ENCODE measurements at regions not wholly inside any gene's neighbourhood (a gene's known extent, or its start where the extent isn't known, plus 50 kb on each side); places are given as distances from the start of the nearest gene placed in this dataset.
A peak's percentile ranks its signal among the peaks of the same experiment; 100 is the strongest.

DNA sequence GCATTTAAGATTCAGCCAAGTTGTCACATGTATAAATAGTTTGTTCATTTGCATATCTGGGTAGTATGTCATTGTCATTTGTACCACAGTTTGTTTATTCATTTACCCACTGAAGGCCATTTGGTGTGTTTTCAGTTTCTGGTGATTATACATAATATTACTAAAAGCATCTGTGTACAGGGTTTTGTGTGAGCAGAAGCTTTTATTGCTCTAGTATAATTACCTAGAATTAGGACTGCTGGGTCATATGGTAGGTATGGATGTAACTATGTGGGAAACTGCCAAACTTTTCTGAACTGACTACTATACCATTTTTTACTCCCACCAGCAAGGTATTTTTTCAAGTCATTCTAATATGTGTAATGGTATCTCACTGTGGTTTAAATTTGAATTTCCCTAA is 584.0 kb upstream of the GHITM start:
- no peak for DNase-seq
- TF ChIP-seq CTCF (IDR thresholded peaks at IDR 0.05; ENCODE audit: low read depth, low read length): no peak
- H3K4me3 ChIP-seq (ENCODE audit: low read depth, low read length): no peak overlapping the region

DNA sequence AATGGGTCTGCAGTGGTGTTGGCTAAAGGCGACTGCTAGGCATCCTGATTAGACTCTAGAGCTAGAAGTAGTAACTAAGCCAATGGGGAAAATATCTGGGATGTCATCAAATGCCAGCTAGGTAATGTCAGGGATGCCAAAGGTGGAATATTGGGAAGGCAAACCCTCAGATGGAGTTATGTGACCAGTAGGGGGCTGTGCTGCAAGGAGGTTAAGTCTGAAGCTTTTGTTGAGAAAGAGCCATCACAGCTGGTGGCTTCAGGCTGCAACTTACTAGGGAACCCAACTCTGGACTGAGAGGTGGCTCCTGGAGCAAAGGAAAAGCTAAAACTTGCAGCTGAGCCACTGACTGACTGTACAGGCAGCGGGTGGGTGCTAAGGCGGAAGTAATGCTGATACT is 576.9 kb upstream of the GHITM start:
- no peaks in the 10 kb centered on the region for H3K27me3 ChIP-seq (ENCODE audit: insufficient read depth, low read depth, severe bottlenecking)
- no peak for DNase-seq
- peak; percentile 19; the same call in 1 of the 2 replicates for TF ChIP-seq CTCF (IDR thresholded peaks at IDR 0.05; ENCODE audit: low read depth, low read length)
- H3K27ac ChIP-seq: no peak overlapping the region
- no peaks in the 10 kb centered on the region for H3K9me3 ChIP-seq (ENCODE audit: severe bottlenecking)
- H3K36me3 ChIP-seq: no peaks in the 10 kb centered on the region
- H3K4me3 ChIP-seq (ENCODE audit: low read depth, low read length): no peak overlapping the region

More for the DNA sequence above, 584.0 kb upstream of the GHITM start:
- H3K9me3 ChIP-seq (ENCODE audit: severe bottlenecking): no peaks in the 10 kb centered on the region
- H3K36me3 ChIP-seq: no peaks in the 10 kb centered on the region
- H3K27me3 ChIP-seq (ENCODE audit: insufficient read depth, low read depth, severe bottlenecking): no peaks in the 10 kb centered on the region
- no peak overlapping the region for H3K27ac ChIP-seq

- Histone ChIP-seq H3K27me3 (ENCODE audit: insufficient read depth, low read depth, severe bottlenecking) (no peaks in the 10 kb centered on the region), H3K4me3 (ENCODE audit: low read depth, low read length) (no peak overlapping the region), H3K9me3 (ENCODE audit: severe bottlenecking) (no peaks in the 10 kb centered on the region), H3K36me3 (no peaks in the 10 kb centered on the region), H3K27ac (no peak overlapping the region)
- TF ChIP-seq CTCF (IDR thresholded peaks at IDR 0.05; ENCODE audit: low read depth, low read length): no peak
- no peak for DNase-seq
Observed at GRCh38 chr10:83564889-83565588, 574.3 kb upstream of the GHITM start.

DNA sequence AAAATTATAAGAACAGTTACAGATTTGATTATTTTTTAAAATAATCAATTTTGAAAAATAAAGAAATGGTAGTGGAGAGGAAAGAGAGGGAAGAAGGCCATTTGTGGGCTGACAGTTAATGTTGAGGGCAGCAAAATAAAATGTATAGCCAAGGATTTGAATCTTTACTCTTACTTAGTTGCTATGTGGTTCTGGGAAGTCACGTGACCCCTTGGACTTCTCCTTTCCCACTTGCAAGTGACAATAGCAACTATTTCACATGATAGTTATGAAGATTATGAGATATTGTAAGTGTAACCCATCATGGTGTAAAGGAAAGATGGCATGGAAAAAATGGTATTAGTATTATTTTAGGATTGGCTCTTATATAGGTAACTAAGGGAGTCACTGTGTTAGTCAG is 567.3 kb upstream of the GHITM start:
- TF ChIP-seq CTCF (IDR thresholded peaks at IDR 0.05; ENCODE audit: low read depth, low read length): no peak

GRCh38 chr10:83574770-83575169 is 564.5 kb upstream of the GHITM start:
- no peaks in the 10 kb centered on the region for H3K27me3 ChIP-seq (ENCODE audit: insufficient read depth, low read depth, severe bottlenecking)
- no peak for DNase-seq
- no peaks in the 10 kb centered on the region for H3K9me3 ChIP-seq (ENCODE audit: severe bottlenecking)
- H3K4me3 ChIP-seq (ENCODE audit: low read depth, low read length): no peak overlapping the region
- no peak overlapping the region for H3K27ac ChIP-seq
- H3K36me3 ChIP-seq: no peaks in the 10 kb centered on the region
- TF ChIP-seq CTCF (IDR thresholded peaks at IDR 0.05; ENCODE audit: low read depth, low read length): no peak

More for the DNA sequence above, 567.3 kb upstream of the GHITM start:
- no peak for DNase-seq
- H3K27ac ChIP-seq: no peak overlapping the region
- no peaks in the 10 kb centered on the region for H3K27me3 ChIP-seq (ENCODE audit: insufficient read depth, low read depth, severe bottlenecking)
- no peaks in the 10 kb centered on the region for H3K36me3 ChIP-seq
- no peaks in the 10 kb centered on the region for H3K9me3 ChIP-seq (ENCODE audit: severe bottlenecking)
- no peak overlapping the region for H3K4me3 ChIP-seq (ENCODE audit: low read depth, low read length)

- Histone ChIP-seq H3K4me3 (ENCODE audit: low read depth, low read length) (no peak overlapping the region), H3K27ac (no peak overlapping the region), H3K9me3 (ENCODE audit: severe bottlenecking) (no peaks in the 10 kb centered on the region), H3K36me3 (no peaks in the 10 kb centered on the region), H3K27me3 (ENCODE audit: insufficient read depth, low read depth, severe bottlenecking) (no peaks in the 10 kb centered on the region)
- TF ChIP-seq CTCF (IDR thresholded peaks at IDR 0.05; ENCODE audit: low read depth, low read length): no peak
- no peak for DNase-seq
Observed at GRCh38 chr10:83577421-83577820, 561.9 kb upstream of the GHITM start.
